IMR-90 (cell line): ENCODE measurements at regions not wholly inside any gene's neighbourhood (a gene's known extent, or its start where the extent isn't known, plus 50 kb on each side); places are given as distances from the start of the nearest gene placed in this dataset.

Experiments
- ATAC-seq: fragments of 200-7000 bp; cut with Tn5 transposase; 2 replicates; pipeline ENCODE4 v1.9.1; 2020; ENCODE audit warnings: low read depth, mild to moderate bottlenecking, moderate library complexity
- BruUV-seq: library from RNA; stranded (reverse); fragments of 400-500 nt; replicated peaks from 2 replicates; lab custom pipeline; 2021; lab: Mats Ljungman, UMichigan
- CTCF ChIA-PET: fragments of 300-600 bp; formaldehyde crosslinking; extraction: SDS; loops from one replicate; lab custom pipeline; 2021; ENCODE audit warnings: antibody characterized with exemption; lab: Yijun Ruan, JAX
- POLR2A ChIA-PET: fragments of 300-600 bp; sonication (Branson Sonifier 250); formaldehyde crosslinking; loops from one replicate; lab custom pipeline; 2022; ENCODE audit warnings: antibody characterized with exemption; ENCODE audit not compliant: unreplicated experiment; lab: Charles Lee
- DNase-seq: peaks from one replicate; pipeline ENCODE4 v3.0.0; 2013
- H2AFZ ChIP-seq: replicated peaks from 2 replicates; pipeline ENCODE3; 2013; ENCODE audit warnings: low read length, mild to moderate bottlenecking; ENCODE audit not compliant: poor library complexity
- H2AK5ac ChIP-seq: 2 replicates; pipeline ENCODE4 v1.6.1; 2013; ENCODE audit warnings: low read depth, low read length, inconsistent platforms
- H2AK9ac ChIP-seq: replicated peaks from 2 replicates; pipeline ENCODE3; 2013; ENCODE audit warnings: mild to moderate bottlenecking, low read depth, low read length, moderate library complexity; ENCODE audit not compliant: poor library complexity
- H2BK120ac ChIP-seq: 2 replicates; pipeline ENCODE4 v1.6.1; 2013; ENCODE audit warnings: low read depth, low read length, inconsistent platforms
- H2BK15ac ChIP-seq: 3 replicates; pipeline ENCODE4 v1.6.1; 2013; ENCODE audit warnings: low read depth, low read length, inconsistent platforms
- H2BK20ac ChIP-seq: 2 replicates; pipeline ENCODE4 v1.6.1; 2013; ENCODE audit warnings: low read depth, mild to moderate bottlenecking, inconsistent platforms, low read length, moderate library complexity
- H2BK5ac ChIP-seq: 2 replicates; pipeline ENCODE4 v1.6.1; 2013; ENCODE audit warnings: mild to moderate bottlenecking, low read depth, low read length, inconsistent platforms; ENCODE audit not compliant: poor library complexity, severe bottlenecking
- H3K14ac ChIP-seq: replicated peaks from 2 replicates; pipeline ENCODE4 v1.6.1; 2013; ENCODE audit warnings: low read depth, low read length, inconsistent platforms
- H3K18ac ChIP-seq: 2 replicates; pipeline ENCODE4 v1.6.1; 2013; ENCODE audit warnings: low read depth, low read length, control low read depth
- H3K23ac ChIP-seq: 2 replicates; pipeline ENCODE4 v1.6.1; 2013; ENCODE audit warnings: low read depth, low read length, inconsistent platforms
- H3K27ac ChIP-seq: 2 replicates; pipeline ENCODE4 v1.5.1; 2013; ENCODE audit warnings: mild to moderate bottlenecking, control low read depth, low read length; ENCODE audit not compliant: insufficient read depth
- H3K27me3 ChIP-seq: 2 replicates; pipeline ENCODE4 v1.6.1; 2013; ENCODE audit warnings: low read length; ENCODE audit not compliant: control insufficient read depth, insufficient read depth
- H3K36me3 ChIP-seq: 2 replicates; pipeline ENCODE4 v1.6.1; 2013; ENCODE audit warnings: low read length, mixed read lengths; ENCODE audit not compliant: control insufficient read depth, insufficient read depth
- H3K4ac ChIP-seq: 2 replicates; pipeline ENCODE4 v1.6.1; 2013; ENCODE audit warnings: low read depth, low read length, inconsistent platforms
- H3K4me1 ChIP-seq: 2 replicates; pipeline ENCODE4 v1.6.1; 2013; ENCODE audit warnings: low read length, mixed read lengths; ENCODE audit not compliant: control insufficient read depth, insufficient read depth
- H3K4me2 ChIP-seq: 2 replicates; pipeline ENCODE4 v1.6.1; 2013; ENCODE audit warnings: low read depth, mild to moderate bottlenecking, control low read depth, low read length, moderate library complexity
- H3K4me3 ChIP-seq: 2 replicates; pipeline ENCODE4 v1.5.1; 2013; ENCODE audit warnings: low read depth, mild to moderate bottlenecking, control low read depth, low read length, moderate library complexity; ENCODE audit not compliant: insufficient read depth
- H3K56ac ChIP-seq: 2 replicates; pipeline ENCODE4 v1.6.1; 2013; ENCODE audit warnings: low read length, inconsistent platforms; ENCODE audit not compliant: insufficient read depth; ENCODE audit errors: extremely low read depth
- H3K79me1 ChIP-seq, 2 experiments: 2 replicates each; pipeline ENCODE4 v1.6.1; 2013; ENCODE audit warnings: low read length in 2 of 2, inconsistent platforms in 1 of 2, low read depth in 1 of 2
- H3K9ac ChIP-seq: 2 replicates; pipeline ENCODE4 v1.6.1; 2013; ENCODE audit warnings: low read depth, low read length, control low read depth
- H3K9me1 ChIP-seq: 2 replicates; pipeline ENCODE4 v1.6.1; 2013; ENCODE audit warnings: low read length, inconsistent platforms; ENCODE audit not compliant: insufficient read depth
- H3K9me3 ChIP-seq: 2 replicates; pipeline ENCODE4 v1.6.1; 2013; ENCODE audit warnings: low read length; ENCODE audit not compliant: control insufficient read depth, insufficient read depth
- H4K20me1 ChIP-seq: 2 replicates; pipeline ENCODE4 v1.6.1; 2013; ENCODE audit warnings: low read length, inconsistent platforms; ENCODE audit not compliant: insufficient read depth
- H4K5ac ChIP-seq: 2 replicates; pipeline ENCODE4 v1.6.1; 2013; ENCODE audit warnings: mild to moderate bottlenecking, low read depth, low read length, control low read depth
- H4K8ac ChIP-seq, 2 experiments: 2 replicates each; pipeline ENCODE4 v1.6.1; 2013; ENCODE audit warnings: low read depth in 2 of 2, low read length in 2 of 2, control low read depth in 1 of 2, inconsistent platforms in 1 of 2
- H4K91ac ChIP-seq: 2 replicates; pipeline ENCODE4 v1.6.1; 2013; ENCODE audit warnings: low read depth, low read length, inconsistent platforms; ENCODE audit not compliant: insufficient read depth
- BHLHE40 ChIP-seq: fragments of 150-350 bp; IDR thresholded peaks from 2 replicates; pipeline ENCODE4 v1.6.1; 2016; ENCODE audit warnings: mild to moderate bottlenecking, low read depth, low read length
- MXI1 ChIP-seq: IDR thresholded peaks from 2 replicates; pipeline ENCODE4 v1.6.1; 2012; ENCODE audit warnings: low read depth, mild to moderate bottlenecking, low read length, moderate library complexity, borderline replicate concordance
- POLR2A ChIP-seq: IDR thresholded peaks from 2 replicates; pipeline ENCODE4 v1.6.1; 2012; ENCODE audit warnings: mild to moderate bottlenecking, low read depth, low read length
- WGBS, 2 experiments: methylation state at CpG; one replicate each; pipeline versions ENCODE4 v1.1.5 to v1.1.7; 2013; ENCODE audit warnings: missing lambda C conversion rate in 2 of 2; ENCODE audit not compliant: insufficient read length in 1 of 2; ENCODE audit errors: extremely low coverage in 2 of 2; 5-methylcytosine and 5-hydroxymethylcytosine counted together
- dilution Hi-C: fragments of 300-500 bp; cut with HindIII; formaldehyde crosslinking; loops from one replicate; pipeline ENCODE4 v1.14.3; 2018; ENCODE audit warnings: low sequenced_read_pairs; ENCODE audit not compliant: unreplicated experiment
- in situ Hi-C: fragments of 300-500 bp; cut with MboI; formaldehyde crosslinking; loops from 3 replicates; pipeline ENCODE4 v1.14.3; 2019; ENCODE audit warnings: low sequenced_read_pairs, inconsistent platforms, mixed read lengths
- intact Hi-C: fragments of 100-400 bp; cut with micrococcal nuclease; formaldehyde crosslinking; loops from 2 replicates; pipeline ENCODE4 v1.10.0; 2022

- Histone ChIP-seq H3K4me3 (no peak overlapping the region), H2AFZ (no peak overlapping the region), H3K4me1 (no peaks in the 10 kb centered on the region), H2BK15ac (no peak overlapping the region), H4K8ac (no peak overlapping the region), H3K14ac (no peak overlapping the region), H4K91ac (no peak overlapping the region), H3K79me1 (no peaks in the 10 kb centered on the region), H3K36me3 (no peaks in the 10 kb centered on the region), H3K4ac (no peak overlapping the region), H3K27me3 (no peaks in the 10 kb centered on the region), H2BK5ac (no peak overlapping the region), H3K27ac (no peak overlapping the region), H2BK20ac (no peak overlapping the region), H2BK120ac (no peak overlapping the region), H4K5ac (no peak overlapping the region), H2AK5ac (no peak overlapping the region), H4K20me1 (no peaks in the 10 kb centered on the region), H3K18ac (no peak overlapping the region), H3K9me3 (peaks cover 34% of the 10 kb centered on the region), H3K9ac (no peak overlapping the region), H3K4me2 (no peak overlapping the region), H3K56ac (no peak overlapping the region), H3K9me1 (no peaks in the 10 kb centered on the region), H2AK9ac (no peak overlapping the region), H3K23ac (no peak overlapping the region)
- CTCF ChIA-PET = no interaction called here
- in situ Hi-C loops = no loop called here
- intact Hi-C loops = no loop called here
- no TSS peak for BruUV-seq
- dilution Hi-C loops = no loop called here
- TF ChIP-seq MXI1 (no peak), POLR2A (no peak), BHLHE40 (no peak)
- POLR2A ChIA-PET = no interaction called here
- ATAC-seq (no peak), DNase-seq (no peak)
- 0% methylated on average over 1 of the region's 5 CpGs; no CpG with 5 or more reads in 1 of the 2 experiments for WGBS, 2 experiments
Measured at GRCh38 chr19:28169168-28169887, 1043.6 kb downstream of the UQCRFS1 start.
